ENCODE measurements at regions not wholly inside any gene's neighbourhood (a gene's known extent, or its start where the extent isn't known, plus 50 kb on each side); places are given as distances from the start of the nearest gene placed in this dataset.

DNA sequence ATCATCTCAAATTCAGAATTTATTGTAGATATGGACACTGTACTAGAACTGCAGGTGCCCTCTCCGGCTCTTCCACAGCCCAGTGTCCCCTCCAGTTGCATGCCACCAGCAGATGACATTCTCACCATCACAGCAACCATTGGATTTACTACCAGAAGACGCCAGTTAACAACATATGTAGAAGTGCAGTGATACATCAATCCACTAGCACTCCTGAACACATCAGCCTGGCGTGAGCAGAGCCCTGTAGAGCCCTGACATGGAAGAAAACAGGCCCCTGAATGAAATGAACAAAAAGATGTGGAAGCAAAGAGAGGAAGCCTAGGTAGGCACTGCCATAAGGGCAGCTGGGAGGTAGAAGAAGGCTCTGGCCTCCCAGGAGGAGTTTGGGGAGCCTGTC lies 73.1 kb upstream of the GALNT2 start:
- H3K4me3 ChIP-seq (ENCODE audit: low read depth, low read length), result no peak overlapping the region
- TF ChIP-seq, protein P1, sequence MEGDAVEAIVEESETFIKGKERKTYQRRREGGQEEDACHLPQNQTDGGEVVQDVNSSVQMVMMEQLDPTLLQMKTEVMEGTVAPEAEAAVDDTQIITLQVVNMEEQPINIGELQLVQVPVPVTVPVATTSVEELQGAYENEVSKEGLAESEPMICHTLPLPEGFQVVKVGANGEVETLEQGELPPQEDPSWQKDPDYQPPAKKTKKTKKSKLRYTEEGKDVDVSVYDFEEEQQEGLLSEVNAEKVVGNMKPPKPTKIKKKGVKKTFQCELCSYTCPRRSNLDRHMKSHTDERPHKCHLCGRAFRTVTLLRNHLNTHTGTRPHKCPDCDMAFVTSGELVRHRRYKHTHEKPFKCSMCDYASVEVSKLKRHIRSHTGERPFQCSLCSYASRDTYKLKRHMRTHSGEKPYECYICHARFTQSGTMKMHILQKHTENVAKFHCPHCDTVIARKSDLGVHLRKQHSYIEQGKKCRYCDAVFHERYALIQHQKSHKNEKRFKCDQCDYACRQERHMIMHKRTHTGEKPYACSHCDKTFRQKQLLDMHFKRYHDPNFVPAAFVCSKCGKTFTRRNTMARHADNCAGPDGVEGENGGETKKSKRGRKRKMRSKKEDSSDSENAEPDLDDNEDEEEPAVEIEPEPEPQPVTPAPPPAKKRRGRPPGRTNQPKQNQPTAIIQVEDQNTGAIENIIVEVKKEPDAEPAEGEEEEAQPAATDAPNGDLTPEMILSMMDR (IDR thresholded peaks at IDR 0.05; ENCODE audit: low read depth, low read length), result no peak

DNA sequence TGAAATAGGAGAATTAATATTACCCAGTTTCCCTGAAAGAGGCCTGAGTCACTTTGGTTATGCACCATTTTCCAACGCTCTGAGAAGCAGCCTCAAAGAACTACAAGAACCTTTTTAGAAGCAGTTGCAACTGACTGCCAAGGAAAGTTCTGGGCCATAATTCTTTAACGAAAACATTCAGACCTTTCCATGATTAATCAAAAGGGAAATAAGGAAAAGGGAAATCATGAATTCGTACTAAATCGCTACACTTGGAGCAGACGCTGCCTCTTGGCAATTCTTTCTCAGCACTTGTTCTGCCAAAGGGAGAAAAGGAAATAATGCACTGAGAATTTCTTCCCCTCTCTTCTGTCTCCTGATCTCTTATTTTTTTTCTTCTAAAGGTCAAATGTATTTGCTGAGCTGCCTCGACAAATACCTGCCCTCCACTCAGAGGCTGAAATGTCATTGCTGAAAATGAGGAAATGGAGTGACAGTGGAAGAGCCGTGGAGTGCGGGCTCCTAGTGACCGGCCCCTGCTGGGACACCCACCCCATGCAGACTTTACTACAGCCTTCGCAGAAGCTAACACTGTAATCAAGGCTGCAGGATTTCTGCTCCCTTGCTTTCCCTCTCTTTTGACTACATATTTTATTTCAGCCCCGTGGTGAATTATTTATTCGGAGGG lies 67.9 kb upstream of the GALNT2 start:
- no peak overlapping the region for H3K4me3 ChIP-seq (ENCODE audit: low read depth, low read length)
- TF ChIP-seq, protein P1 (IDR thresholded peaks at IDR 0.05; ENCODE audit: low read depth, low read length), result no peak

DNA sequence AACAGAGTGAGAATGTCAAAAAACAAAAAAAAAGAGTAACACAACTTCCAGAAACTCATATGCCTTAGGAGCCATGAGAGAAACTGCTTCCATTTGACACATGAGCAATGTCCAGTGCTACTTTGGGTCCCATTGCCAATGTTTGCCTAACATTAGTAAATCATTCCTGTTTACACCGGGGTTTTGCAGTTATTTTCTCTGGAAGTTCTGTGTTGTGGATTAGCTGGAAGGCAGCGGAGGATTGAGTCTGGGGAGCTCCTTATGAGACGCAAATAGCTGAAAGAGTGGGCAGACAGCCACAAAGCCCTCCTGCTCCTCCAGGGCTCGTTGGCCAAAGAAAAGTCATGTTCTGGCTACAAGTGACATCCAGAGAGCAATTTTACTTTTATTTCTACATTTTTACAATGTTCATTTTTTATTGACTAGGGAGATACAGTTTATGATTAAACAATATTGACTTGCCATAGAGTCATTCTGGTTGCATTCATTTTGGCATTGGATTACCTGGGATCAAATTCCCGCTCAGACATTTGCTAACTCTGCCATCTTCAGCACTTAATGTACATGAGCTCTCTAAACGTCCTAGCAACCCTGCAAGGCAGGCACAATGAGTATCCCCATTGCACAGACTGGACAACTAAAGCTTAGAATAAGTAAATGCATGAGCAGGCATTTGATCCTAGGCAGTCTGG lies 66.4 kb upstream of the GALNT2 start:
- TF ChIP-seq, protein P1 (IDR thresholded peaks at IDR 0.05; ENCODE audit: low read depth, low read length), result no peak
- H3K4me3 ChIP-seq (ENCODE audit: low read depth, low read length), result no peak overlapping the region

GRCh38 chr1:230002164-230002803 lies 64.8 kb upstream of the GALNT2 start:
- TF ChIP-seq, protein P1 (IDR thresholded peaks at IDR 0.05; ENCODE audit: low read depth, low read length), result no peak
- no peak overlapping the region for H3K4me3 ChIP-seq (ENCODE audit: low read depth, low read length)

- TF ChIP-seq, protein P1 (IDR thresholded peaks at IDR 0.05; ENCODE audit: low read depth, low read length), result no peak
These were observed 63.6 kb upstream of the GALNT2 start for GRCh38 chr1:230003409-230003808.

GRCh38 chr1:230005040-230005439 lies 62.0 kb upstream of the GALNT2 start:
- H3K4me3 ChIP-seq (ENCODE audit: low read depth, low read length), result no peak overlapping the region
- TF ChIP-seq, protein P1 (IDR thresholded peaks at IDR 0.05; ENCODE audit: low read depth, low read length), result no peak

More at GRCh38 chr1:230003409-230003808, 63.6 kb upstream of the GALNT2 start:
- no peak overlapping the region for H3K4me3 ChIP-seq (ENCODE audit: low read depth, low read length)

- H3K4me3 ChIP-seq (ENCODE audit: low read depth, low read length), result no peak overlapping the region
These were observed 58.3 kb upstream of the GALNT2 start for GRCh38 chr1:230008721-230009120.

More at GRCh38 chr1:230008721-230009120, 58.3 kb upstream of the GALNT2 start:
- TF ChIP-seq, protein P1 (IDR thresholded peaks at IDR 0.05; ENCODE audit: low read depth, low read length), result no peak

All from WI38 (cell line).